ENCODE measurements at regions not wholly inside any gene's neighbourhood (a gene's known extent, or its start where the extent isn't known, plus 50 kb on each side); places are given as distances from the start of the nearest gene placed in this dataset.

- DNase-seq (ENCODE audit: low spot score): no peak
These were observed 130.9 kb upstream of the SERP2 start for GRCh38 chr13:44242766-44243165.

- DNase-seq (ENCODE audit: low spot score): peak; percentile 81
These were observed 130.3 kb upstream of the SERP2 start for GRCh38 chr13:44243198-44243857.

- peak; percentile 76 for DNase-seq (ENCODE audit: low spot score)
These were observed 129.3 kb upstream of the SERP2 start for GRCh38 chr13:44244288-44244687.

GRCh38 chr13:44249431-44249836 is 124.2 kb upstream of the SERP2 start:
- no peak for DNase-seq (ENCODE audit: low spot score)

- DNase-seq (ENCODE audit: low spot score): no peak
These were observed 120.7 kb upstream of the SERP2 start for GRCh38 chr13:44252938-44253337.

GRCh38 chr13:44255771-44256364 is 117.8 kb upstream of the SERP2 start:
- DNase-seq (ENCODE audit: low spot score): no peak

- DNase-seq (ENCODE audit: low spot score): no peak
These were observed 115.8 kb upstream of the SERP2 start for GRCh38 chr13:44257796-44258195.

- DNase-seq (ENCODE audit: low spot score): peak; percentile 15
These were observed 114.3 kb upstream of the SERP2 start for GRCh38 chr13:44259045-44260027.

GRCh38 chr13:44260336-44260735 is 113.3 kb upstream of the SERP2 start:
- DNase-seq (ENCODE audit: low spot score): no peak

- peak; percentile 45 for DNase-seq (ENCODE audit: low spot score)
These were observed 109.6 kb upstream of the SERP2 start for GRCh38 chr13:44263751-44264620.

- no peak for DNase-seq (ENCODE audit: low spot score)
These were observed 107.3 kb upstream of the SERP2 start for GRCh38 chr13:44266305-44266704.

GRCh38 chr13:44266772-44267171 is 106.9 kb upstream of the SERP2 start:
- DNase-seq (ENCODE audit: low spot score): no peak

GRCh38 chr13:44267203-44267602 is 106.4 kb upstream of the SERP2 start:
- no peak for DNase-seq (ENCODE audit: low spot score)

GRCh38 chr13:44267980-44268379 is 105.6 kb upstream of the SERP2 start:
- no peak for DNase-seq (ENCODE audit: low spot score)

GRCh38 chr13:44268980-44269379 is 104.6 kb upstream of the SERP2 start:
- DNase-seq (ENCODE audit: low spot score): no peak

- no peak for DNase-seq (ENCODE audit: low spot score)
These were observed 103.5 kb upstream of the SERP2 start for GRCh38 chr13:44270150-44270549.

GRCh38 chr13:44271031-44271455 is 102.6 kb upstream of the SERP2 start:
- no peak for DNase-seq (ENCODE audit: low spot score)

GRCh38 chr13:44271473-44271872 is 102.2 kb upstream of the SERP2 start:
- no peak for DNase-seq (ENCODE audit: low spot score)

- DNase-seq (ENCODE audit: low spot score): peak; percentile 61
These were observed 101.7 kb upstream of the SERP2 start for GRCh38 chr13:44271915-44272341.

GRCh38 chr13:44272692-44273091 is 100.9 kb upstream of the SERP2 start:
- no peak for DNase-seq (ENCODE audit: low spot score)

GRCh38 chr13:44273216-44273615 is 100.4 kb upstream of the SERP2 start:
- DNase-seq (ENCODE audit: low spot score): no peak
